NCI-H69 (cell line): ENCODE measurements at regions not wholly inside any gene's neighbourhood (a gene's known extent, or its start where the extent isn't known, plus 50 kb on each side); places are given as distances from the start of the nearest gene placed in this dataset.
"Not testable (repeated sequence)": the region's sequence is repeated elsewhere in the genome, so short reads cannot be mapped to it uniquely, and the experiment has no call there.

Source experiments
- DNase-seq: peaks from one replicate; lab custom pipeline; 2025; lab: John Stamatoyannopoulos, UW

- DNase-seq: no peak
These were observed 258.4 kb downstream of the MAP2K6 start for GRCh38 chr17:69672924-69673323.

GRCh38 chr17:69677130-69677529, 262.6 kb downstream of the MAP2K6 start:
- DNase-seq: no peak

- DNase-seq: no peak
These were observed 263.7 kb downstream of the MAP2K6 start for GRCh38 chr17:69678206-69678605.

GRCh38 chr17:69679829-69680228, 265.3 kb downstream of the MAP2K6 start:
- no peak for DNase-seq

- no peak for DNase-seq
These were observed 269.8 kb downstream of the MAP2K6 start for GRCh38 chr17:69684251-69684650.

GRCh38 chr17:69685150-69685549, 270.7 kb downstream of the MAP2K6 start:
- not testable (repeated sequence) for DNase-seq

- peak; percentile 16 for DNase-seq
These were observed 276.0 kb downstream of the MAP2K6 start for GRCh38 chr17:69690531-69690930.

- DNase-seq: no peak
These were observed 277.7 kb downstream of the MAP2K6 start for GRCh38 chr17:69692171-69692570.

- DNase-seq: no peak
These were observed 281.1 kb downstream of the MAP2K6 start for GRCh38 chr17:69695646-69696045.

GRCh38 chr17:69696650-69697049, 282.2 kb downstream of the MAP2K6 start:
- no peak for DNase-seq

GRCh38 chr17:69698352-69698751, 283.9 kb downstream of the MAP2K6 start:
- not testable (repeated sequence) for DNase-seq

GRCh38 chr17:69702078-69702477, 287.6 kb downstream of the MAP2K6 start:
- no peak for DNase-seq

GRCh38 chr17:69703751-69704150, 289.3 kb downstream of the MAP2K6 start:
- no peak for DNase-seq

- no peak for DNase-seq
These were observed 290.4 kb downstream of the MAP2K6 start for GRCh38 chr17:69704935-69705334.

GRCh38 chr17:69706127-69706526, 291.6 kb downstream of the MAP2K6 start:
- DNase-seq: no peak

- DNase-seq: no peak
These were observed 294.9 kb downstream of the MAP2K6 start for GRCh38 chr17:69709441-69709840.

GRCh38 chr17:69710926-69711325, 296.4 kb downstream of the MAP2K6 start:
- DNase-seq: no peak

- DNase-seq: peak; percentile 87
These were observed 297.0 kb downstream of the MAP2K6 start for GRCh38 chr17:69711541-69711940.

- peak; percentile 74 for DNase-seq
These were observed 298.4 kb downstream of the MAP2K6 start for GRCh38 chr17:69712801-69713311.

GRCh38 chr17:69713815-69714214, 299.3 kb downstream of the MAP2K6 start:
- no peak for DNase-seq

- no peak for DNase-seq
These were observed 300.2 kb downstream of the MAP2K6 start for GRCh38 chr17:69714669-69715068.

- no peak for DNase-seq
These were observed 301.2 kb downstream of the MAP2K6 start for GRCh38 chr17:69715656-69716055.

- no peak for DNase-seq
These were observed 302.1 kb downstream of the MAP2K6 start for GRCh38 chr17:69716556-69716955.

GRCh38 chr17:69717214-69717613, 302.7 kb downstream of the MAP2K6 start:
- DNase-seq: peak; percentile 51

GRCh38 chr17:69717819-69718218, 303.3 kb downstream of the MAP2K6 start:
- DNase-seq: no peak
